ENCODE measurements at regions not wholly inside any gene's neighbourhood (a gene's known extent, or its start where the extent isn't known, plus 50 kb on each side); places are given as distances from the start of the nearest gene placed in this dataset.
"Not testable (repeated sequence)": the region's sequence is repeated elsewhere in the genome, so short reads cannot be mapped to it uniquely, and the experiment has no call there.

DNA sequence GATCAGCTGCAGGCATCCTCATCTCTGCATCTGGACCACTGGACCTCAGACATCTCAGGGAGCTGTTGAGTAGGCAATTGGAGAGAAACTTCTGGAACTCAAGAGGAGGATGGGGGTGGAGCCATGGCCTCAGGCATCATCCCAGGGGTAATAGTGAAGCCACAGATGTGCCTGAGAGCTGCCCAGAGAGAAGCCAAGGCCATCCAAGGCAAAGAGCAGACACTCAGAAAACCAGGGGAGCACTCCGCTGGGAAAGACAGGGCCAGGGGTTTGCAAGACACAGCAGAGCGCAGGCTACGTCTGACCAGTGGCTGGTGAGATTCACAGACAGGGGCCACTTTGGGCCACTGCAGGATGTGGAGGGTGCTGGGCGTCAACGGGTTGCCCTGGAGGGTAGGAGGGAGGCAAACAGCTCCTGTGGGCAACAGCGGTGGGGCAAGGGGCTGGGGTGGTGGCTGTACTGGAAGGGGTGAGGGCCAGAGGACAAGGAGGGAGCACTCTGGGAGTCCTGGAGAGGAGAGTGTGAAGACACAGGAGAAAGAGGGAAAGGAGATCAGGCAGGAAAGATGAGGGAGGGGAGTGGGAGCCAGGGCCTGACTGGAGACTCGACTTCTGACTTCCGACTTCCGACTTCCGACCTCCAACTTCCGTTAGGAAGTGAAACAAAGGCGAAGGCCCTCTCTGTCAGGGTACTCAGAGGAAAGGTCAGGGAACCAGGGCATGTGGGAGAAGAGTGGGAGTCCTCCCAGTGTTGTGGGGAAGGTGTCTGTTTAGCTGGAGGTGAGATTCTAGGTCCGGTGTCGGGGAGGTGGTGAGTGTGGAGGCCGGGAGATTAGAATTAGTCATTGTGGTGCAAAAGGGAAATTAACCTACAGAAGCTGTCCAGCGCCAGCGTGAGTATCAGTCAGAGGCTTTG lies 69.7 kb upstream of the ANTXRL start:
- Histone ChIP-seq H3K27me3 (no peaks in the 10 kb centered on the region), H3K36me3 (no peaks in the 10 kb centered on the region), H3K9me3 (no peaks in the 10 kb centered on the region), H3K4me3 (no peak overlapping the region), H3K27ac (no peak overlapping the region), H3K4me1 (no peaks in the 10 kb centered on the region)
- TF ChIP-seq CTCF (IDR thresholded peaks at IDR 0.05), result no peak
- DNase-seq (peak; percentile 45), ATAC-seq (no peak)
- intact Hi-C loops (cut with DNase I), result no loop called here

DNA sequence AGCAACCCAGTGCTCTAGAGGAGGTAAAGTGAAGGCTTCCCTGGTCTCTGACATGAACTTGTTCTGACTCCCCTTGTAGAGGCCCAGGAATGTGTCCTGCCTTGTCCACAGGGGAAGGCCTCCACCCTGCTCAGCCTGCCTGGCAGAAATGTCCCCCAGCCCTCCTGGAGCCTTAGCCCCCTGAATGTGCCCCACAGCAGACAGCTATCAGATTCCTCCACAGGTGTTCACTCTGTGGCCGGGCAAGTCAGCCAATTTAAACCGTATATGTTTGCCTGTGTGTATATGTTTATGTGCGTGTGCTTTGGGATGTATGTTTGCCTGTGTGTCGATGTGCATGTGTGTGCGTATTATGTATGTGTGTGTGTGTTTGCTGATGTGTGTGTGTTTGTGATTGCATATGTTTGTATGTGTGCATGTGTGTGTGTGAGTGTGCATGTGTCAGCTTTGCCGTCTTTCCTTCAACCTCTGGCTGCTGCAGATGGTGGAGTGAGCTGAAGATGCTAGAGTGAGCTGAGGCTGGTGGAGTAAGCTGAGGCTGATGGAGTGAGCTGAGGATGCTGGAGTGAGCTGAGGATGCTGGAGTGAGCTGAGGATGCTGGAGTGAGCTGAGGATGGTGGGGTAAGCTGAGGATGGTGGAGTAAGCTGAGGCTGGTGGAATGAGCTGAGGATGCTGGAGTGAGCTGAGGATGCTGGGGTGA lies 68.9 kb upstream of the ANTXRL start:
- no peaks in the 10 kb centered on the region for H3K27me3 ChIP-seq
- DNase-seq (no peak), ATAC-seq (no peak)
- intact Hi-C loops (cut with DNase I), result no loop called here
- no peaks in the 10 kb centered on the region for H3K36me3 ChIP-seq
- no peak overlapping the region for H3K27ac ChIP-seq
- TF ChIP-seq CTCF (IDR thresholded peaks at IDR 0.05), result no peak
- no peak overlapping the region for H3K4me3 ChIP-seq
- H3K9me3 ChIP-seq, result no peaks in the 10 kb centered on the region
- H3K4me1 ChIP-seq, result no peaks in the 10 kb centered on the region

GRCh38 chr10:46218921-46219320 lies 67.9 kb upstream of the ANTXRL start:
- intact Hi-C loops (cut with DNase I), result no loop called here
- ATAC-seq, result no peak

GRCh38 chr10:46219431-46219990 lies 67.3 kb upstream of the ANTXRL start:
- intact Hi-C loops (cut with DNase I); H3K4me1 ChIP-seq; DNase-seq; H3K27ac ChIP-seq; ATAC-seq; H3K4me3 ChIP-seq; H3K27me3 ChIP-seq; H3K36me3 ChIP-seq; H3K9me3 ChIP-seq: not testable (repeated sequence)

More at GRCh38 chr10:46218921-46219320, 67.9 kb upstream of the ANTXRL start:
- TF ChIP-seq CTCF (IDR thresholded peaks at IDR 0.05), result no peak
- no peak overlapping the region for H3K27ac ChIP-seq
- H3K27me3 ChIP-seq, result no peaks in the 10 kb centered on the region
- no peaks in the 10 kb centered on the region for H3K36me3 ChIP-seq
- H3K4me1 ChIP-seq, result no peaks in the 10 kb centered on the region
- H3K9me3 ChIP-seq, result no peaks in the 10 kb centered on the region
- DNase-seq, result no peak
- no peak overlapping the region for H3K4me3 ChIP-seq

GRCh38 chr10:46220187-46220586 lies 66.6 kb upstream of the ANTXRL start:
- intact Hi-C loops (cut with DNase I), result no loop called here
- no peak for ATAC-seq
- H3K4me1 ChIP-seq, result no peaks in the 10 kb centered on the region

More at GRCh38 chr10:46220187-46220586, 66.6 kb upstream of the ANTXRL start:
- H3K36me3 ChIP-seq, result no peaks in the 10 kb centered on the region
- no peaks in the 10 kb centered on the region for H3K9me3 ChIP-seq
- DNase-seq, result peak; percentile 53
- no peak overlapping the region for H3K4me3 ChIP-seq
- H3K27me3 ChIP-seq, result no peaks in the 10 kb centered on the region
- TF ChIP-seq CTCF (IDR thresholded peaks at IDR 0.05), result no peak
- H3K27ac ChIP-seq, result no peak overlapping the region

Data from upper lobe of right lung (tissue), 1 donor.